ENCODE measurements at regions not wholly inside any gene's neighbourhood (a gene's known extent, or its start where the extent isn't known, plus 50 kb on each side); places are given as distances from the start of the nearest gene placed in this dataset.

GRCh38 chr2:14235667-14236066 is 396.9 kb upstream of the LRATD1 start:
- no peak for ATAC-seq (ENCODE audit: low read depth)
- ChIA-PET POLR2A (no interaction called here), CTCF (no interaction called here)
- Mint-ChIP-seq H3K27me3 (no peaks in the 10 kb centered on the region), H3K9me3 (ENCODE audit: insufficient read depth) (peaks cover 4% of the 10 kb centered on the region), H3K4me3 (no peak overlapping the region), H3K27ac (no peak overlapping the region), H3K4me1 (no peaks in the 10 kb centered on the region)
- H3K36me3 ChIP-seq (replicated peaks in 1 of 2; ENCODE audit: control extremely low read depth in 1 of 2, control insufficient read depth in 1 of 2, extremely low read depth in 1 of 2, insufficient read depth in 2 of 2, low read length in 1 of 2): no peaks in the 10 kb centered on the region
- H3K27ac ChIP-seq (ENCODE audit: low read length in 2 of 2): no peak overlapping the region
- TF ChIP-seq, protein P1, sequence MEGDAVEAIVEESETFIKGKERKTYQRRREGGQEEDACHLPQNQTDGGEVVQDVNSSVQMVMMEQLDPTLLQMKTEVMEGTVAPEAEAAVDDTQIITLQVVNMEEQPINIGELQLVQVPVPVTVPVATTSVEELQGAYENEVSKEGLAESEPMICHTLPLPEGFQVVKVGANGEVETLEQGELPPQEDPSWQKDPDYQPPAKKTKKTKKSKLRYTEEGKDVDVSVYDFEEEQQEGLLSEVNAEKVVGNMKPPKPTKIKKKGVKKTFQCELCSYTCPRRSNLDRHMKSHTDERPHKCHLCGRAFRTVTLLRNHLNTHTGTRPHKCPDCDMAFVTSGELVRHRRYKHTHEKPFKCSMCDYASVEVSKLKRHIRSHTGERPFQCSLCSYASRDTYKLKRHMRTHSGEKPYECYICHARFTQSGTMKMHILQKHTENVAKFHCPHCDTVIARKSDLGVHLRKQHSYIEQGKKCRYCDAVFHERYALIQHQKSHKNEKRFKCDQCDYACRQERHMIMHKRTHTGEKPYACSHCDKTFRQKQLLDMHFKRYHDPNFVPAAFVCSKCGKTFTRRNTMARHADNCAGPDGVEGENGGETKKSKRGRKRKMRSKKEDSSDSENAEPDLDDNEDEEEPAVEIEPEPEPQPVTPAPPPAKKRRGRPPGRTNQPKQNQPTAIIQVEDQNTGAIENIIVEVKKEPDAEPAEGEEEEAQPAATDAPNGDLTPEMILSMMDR (IDR thresholded peaks at IDR 0.05): no peak
- no peak for TF ChIP-seq EZH2 (IDR thresholded peaks at IDR 0.05; ENCODE audit: borderline replicate concordance, insufficient read depth, low read depth, low read length, poor library complexity, severe bottlenecking)
- no peaks in the 10 kb centered on the region for H3K79me2 ChIP-seq (ENCODE audit: control insufficient read depth, insufficient read depth, low read length)
- no peak overlapping the region for H3K9ac ChIP-seq (ENCODE audit: low read length)
- no peaks in the 10 kb centered on the region for H3K27me3 ChIP-seq (replicated peaks in 1 of 4; ENCODE audit: control extremely low read depth in 1 of 4, control insufficient read depth in 3 of 4, insufficient read depth in 4 of 4, low read length in 3 of 4)
- H3K4me1 ChIP-seq (ENCODE audit: control insufficient read depth in 2 of 2, insufficient read depth in 2 of 2, low read length in 2 of 2): no peaks in the 10 kb centered on the region
- no peak for DNase-seq
- no peak overlapping the region for H3K4me3 ChIP-seq (ENCODE audit: control extremely low read depth in 1 of 5, extremely low read depth in 1 of 5, insufficient read depth in 1 of 5, low read depth in 2 of 5, low read length in 4 of 5)
- intact Hi-C loops (cut with micrococcal nuclease): no loop called here
- H4K20me1 ChIP-seq (ENCODE audit: control insufficient read depth, insufficient read depth, low read length, poor library complexity, severe bottlenecking): no peaks in the 10 kb centered on the region
- no peak overlapping the region for H3K4me2 ChIP-seq (replicated peaks; ENCODE audit: low read depth, low read length, poor library complexity, severe bottlenecking)
- H2AFZ ChIP-seq (ENCODE audit: insufficient read depth, low read depth, low read length, poor library complexity, severe bottlenecking): no peak overlapping the region
- 14% methylated on average over 1 of the region's 3 CpGs for WGBS (ENCODE audit: insufficient coverage)
- no peaks in the 10 kb centered on the region for H3K9me3 ChIP-seq (ENCODE audit: control extremely low read depth in 1 of 3, control insufficient read depth in 2 of 3, insufficient read depth in 1 of 3, low read length in 2 of 3)

- ChIA-PET POLR2A (no interaction called here), CTCF (no interaction called here)
- Mint-ChIP-seq H3K27ac (no peak overlapping the region), H3K9me3 (ENCODE audit: insufficient read depth) (peaks cover 7% of the 10 kb centered on the region), H3K27me3 (no peaks in the 10 kb centered on the region), H3K4me1 (no peaks in the 10 kb centered on the region), H3K4me3 (no peak overlapping the region)
- no peaks in the 10 kb centered on the region for H3K27me3 ChIP-seq (replicated peaks in 1 of 4; ENCODE audit: control extremely low read depth in 1 of 4, control insufficient read depth in 3 of 4, insufficient read depth in 4 of 4, low read length in 3 of 4)
- DNase-seq (no peak), ATAC-seq (ENCODE audit: low read depth) (no peak)
- H2AFZ ChIP-seq (ENCODE audit: insufficient read depth, low read depth, low read length, poor library complexity, severe bottlenecking): no peak overlapping the region
- no peak overlapping the region for H3K4me3 ChIP-seq (ENCODE audit: control extremely low read depth in 1 of 5, extremely low read depth in 1 of 5, insufficient read depth in 1 of 5, low read depth in 2 of 5, low read length in 4 of 5)
- H3K4me1 ChIP-seq (ENCODE audit: control insufficient read depth in 2 of 2, insufficient read depth in 2 of 2, low read length in 2 of 2): no peaks in the 10 kb centered on the region
- no peaks in the 10 kb centered on the region for H3K79me2 ChIP-seq (ENCODE audit: control insufficient read depth, insufficient read depth, low read length)
- no peak overlapping the region for H3K4me2 ChIP-seq (replicated peaks; ENCODE audit: low read depth, low read length, poor library complexity, severe bottlenecking)
- H3K9ac ChIP-seq (ENCODE audit: low read length): no peak overlapping the region
- intact Hi-C loops (cut with micrococcal nuclease): no loop called here
- TF ChIP-seq EZH2 (IDR thresholded peaks at IDR 0.05; ENCODE audit: borderline replicate concordance, insufficient read depth, low read depth, low read length, poor library complexity, severe bottlenecking): no peak
- TF ChIP-seq, protein P1 (IDR thresholded peaks at IDR 0.05): no peak
- no peak overlapping the region for H3K27ac ChIP-seq (ENCODE audit: low read length in 2 of 2)
- WGBS (ENCODE audit: insufficient coverage): no CpG with 5 or more reads among the region's 1 CpG
- no peaks in the 10 kb centered on the region for H4K20me1 ChIP-seq (ENCODE audit: control insufficient read depth, insufficient read depth, low read length, poor library complexity, severe bottlenecking)
- no peaks in the 10 kb centered on the region for H3K9me3 ChIP-seq (ENCODE audit: control extremely low read depth in 1 of 3, control insufficient read depth in 2 of 3, insufficient read depth in 1 of 3, low read length in 2 of 3)
- H3K36me3 ChIP-seq (replicated peaks in 1 of 2; ENCODE audit: control extremely low read depth in 1 of 2, control insufficient read depth in 1 of 2, extremely low read depth in 1 of 2, insufficient read depth in 2 of 2, low read length in 1 of 2): no peaks in the 10 kb centered on the region
Measured at GRCh38 chr2:14237902-14238301, 394.6 kb upstream of the LRATD1 start.

Measured in B cell (primary cell).